Activated T-helper 17 cell treated with anti-CD3 and anti-CD28 coated beads, Interleukin-2, amount 50 U/mL, for 72 hours (primary cell): ENCODE measurements at regions not wholly inside any gene's neighbourhood (a gene's known extent, or its start where the extent isn't known, plus 50 kb on each side); places are given as distances from the start of the nearest gene placed in this dataset.

Experiments
- ATAC-seq: fragments of 150-1000 bp; cut with Tn5 transposase; replicated peaks from 2 replicates; pipeline ENCODE4 v1.10.0; 2021; ENCODE audit warnings: mild to moderate bottlenecking, moderate library complexity
- H3K27ac Mint-ChIP-seq: one replicate; pipeline ENCODE4 v1.8.0; 2022; ENCODE audit warnings: mixed read lengths
- H3K27me3 Mint-ChIP-seq: one replicate; pipeline ENCODE4 v1.8.0; 2022; ENCODE audit warnings: mixed read lengths
- H3K36me3 Mint-ChIP-seq: one replicate; pipeline ENCODE4 v1.8.0; 2022; ENCODE audit warnings: low read depth, mild to moderate bottlenecking, mixed read lengths
- H3K4me1 Mint-ChIP-seq: one replicate; pipeline ENCODE4 v1.8.0; 2022; ENCODE audit warnings: mixed read lengths
- H3K4me3 Mint-ChIP-seq: one replicate; pipeline ENCODE4 v1.8.0; 2022; ENCODE audit warnings: mild to moderate bottlenecking, mixed read lengths
- H3K9me3 Mint-ChIP-seq: one replicate; pipeline ENCODE4 v1.8.0; 2022; ENCODE audit warnings: mixed read lengths

GRCh38 chr19:30233375-30233774, 138.8 kb upstream of the ZNF536 start:
- Mint-ChIP-seq H3K27ac (no peak overlapping the region), H3K9me3 (no peaks in the 10 kb centered on the region), H3K4me1 (no peaks in the 10 kb centered on the region), H3K4me3 (no peak overlapping the region), H3K36me3 (no peaks in the 10 kb centered on the region), H3K27me3 (peaks cover 56% of the 10 kb centered on the region)
- ATAC-seq, result no peak

- Mint-ChIP-seq H3K9me3 (no peaks in the 10 kb centered on the region), H3K36me3 (no peaks in the 10 kb centered on the region), H3K4me3 (no peak overlapping the region), H3K27me3 (peaks cover 57% of the 10 kb centered on the region), H3K27ac (no peak overlapping the region), H3K4me1 (no peaks in the 10 kb centered on the region)
- ATAC-seq, result no peak
Measured at GRCh38 chr19:30235946-30236345, 136.2 kb upstream of the ZNF536 start.

- H3K27me3 Mint-ChIP-seq, result peaks cover 52% of the 10 kb centered on the region
Measured at GRCh38 chr19:30236587-30236986, 135.6 kb upstream of the ZNF536 start.

GRCh38 chr19:30237140-30237539, 135.0 kb upstream of the ZNF536 start:
- Mint-ChIP-seq H3K27ac (no peak overlapping the region), H3K4me3 (no peak overlapping the region), H3K9me3 (no peaks in the 10 kb centered on the region), H3K36me3 (no peaks in the 10 kb centered on the region), H3K27me3 (peaks cover 49% of the 10 kb centered on the region), H3K4me1 (no peaks in the 10 kb centered on the region)
- no peak for ATAC-seq

More at GRCh38 chr19:30236587-30236986, 135.6 kb upstream of the ZNF536 start:
- Mint-ChIP-seq H3K9me3 (no peaks in the 10 kb centered on the region), H3K4me3 (no peak overlapping the region), H3K27ac (no peak overlapping the region), H3K36me3 (no peaks in the 10 kb centered on the region), H3K4me1 (no peaks in the 10 kb centered on the region)
- ATAC-seq, result no peak

DNA sequence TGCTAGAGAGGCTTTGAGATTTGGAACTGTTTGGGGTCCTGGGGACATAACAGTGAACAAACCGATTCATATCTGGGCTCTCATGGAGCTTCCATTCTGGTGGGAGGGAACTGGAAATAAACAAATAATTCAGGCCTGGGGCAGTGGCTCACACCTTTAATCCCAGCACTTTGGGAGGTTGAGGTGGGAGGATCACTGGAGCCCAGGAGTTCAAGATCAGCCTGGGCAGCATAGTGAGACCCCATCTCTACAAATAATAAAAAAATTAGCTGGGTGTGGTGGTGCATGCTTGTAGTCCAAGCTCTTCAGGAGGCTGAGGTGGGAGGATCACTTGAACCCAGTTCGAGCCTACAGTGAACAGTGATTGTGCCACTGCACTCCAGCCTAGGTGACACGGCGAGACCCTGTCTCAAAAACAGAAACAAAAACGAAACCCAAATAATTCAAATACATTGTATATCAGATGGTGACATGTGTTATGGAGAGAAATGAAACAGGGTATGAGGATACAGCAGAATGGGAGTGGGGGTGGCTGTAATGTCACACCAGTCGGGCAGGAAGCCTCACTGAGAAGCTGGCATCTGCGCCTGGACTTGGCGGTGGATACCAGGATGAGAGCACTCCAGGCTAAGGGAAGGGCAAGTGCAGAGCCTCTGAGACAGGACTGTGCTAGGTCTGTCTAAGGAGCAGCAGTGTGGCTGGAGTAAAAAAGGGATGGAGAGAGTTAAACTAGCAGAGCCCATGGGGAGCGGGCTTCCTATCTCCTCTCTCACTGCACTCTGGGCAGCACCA, 131.1 kb upstream of the ZNF536 start:
- no peaks in the 10 kb centered on the region for H3K36me3 Mint-ChIP-seq
- H3K9me3 Mint-ChIP-seq, result no peaks in the 10 kb centered on the region
- H3K27ac Mint-ChIP-seq, result no peak overlapping the region
- H3K4me1 Mint-ChIP-seq, result no peaks in the 10 kb centered on the region
- H3K4me3 Mint-ChIP-seq, result no peak overlapping the region
- H3K27me3 Mint-ChIP-seq, result peaks cover 39% of the 10 kb centered on the region
- no peak for ATAC-seq

GRCh38 chr19:30244533-30244932, 127.7 kb upstream of the ZNF536 start:
- ATAC-seq, result no peak
- H3K4me3 Mint-ChIP-seq, result no peak overlapping the region
- no peak overlapping the region for H3K27ac Mint-ChIP-seq
- H3K36me3 Mint-ChIP-seq, result no peaks in the 10 kb centered on the region
- H3K9me3 Mint-ChIP-seq, result no peaks in the 10 kb centered on the region
- no peaks in the 10 kb centered on the region for H3K4me1 Mint-ChIP-seq
- H3K27me3 Mint-ChIP-seq, result peaks cover 21% of the 10 kb centered on the region

DNA sequence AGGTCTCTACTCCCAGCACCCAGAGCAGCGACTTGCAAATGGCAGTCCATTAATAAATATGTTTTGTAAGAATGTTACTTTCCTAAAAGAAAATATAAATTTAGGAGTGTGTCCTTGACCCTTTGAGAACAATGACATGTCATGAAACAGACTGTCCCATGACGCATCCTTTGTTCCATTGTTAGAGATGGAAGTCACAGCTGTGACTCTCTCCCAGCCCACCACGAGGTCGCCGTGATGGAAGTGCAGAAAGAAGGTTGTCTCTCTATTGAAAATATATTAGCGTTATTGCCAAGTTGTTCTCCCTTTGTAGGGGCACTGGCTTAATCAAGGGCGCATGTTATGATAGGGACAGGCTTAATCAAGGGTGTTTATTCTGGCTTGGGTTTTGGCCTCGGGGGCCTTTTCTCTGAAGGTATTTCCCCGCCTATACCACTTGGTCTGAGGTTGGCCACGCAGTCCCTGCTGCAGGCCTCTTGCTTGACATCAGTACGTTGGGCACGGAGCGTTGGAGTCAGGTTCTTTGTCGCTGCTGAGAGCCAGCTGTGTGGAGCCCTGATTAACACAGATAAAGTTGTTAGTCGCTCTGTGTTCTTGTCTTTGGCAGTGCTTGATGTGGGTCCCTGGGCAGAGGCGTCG, 126.7 kb upstream of the ZNF536 start:
- Mint-ChIP-seq H3K27ac (no peak overlapping the region), H3K4me3 (no peak overlapping the region)

GRCh38 chr19:30249911-30250310, 122.3 kb upstream of the ZNF536 start:
- H3K27me3 Mint-ChIP-seq, result peaks cover 35% of the 10 kb centered on the region
- no peak for ATAC-seq
- no peaks in the 10 kb centered on the region for H3K36me3 Mint-ChIP-seq

More for the DNA sequence above, 126.7 kb upstream of the ZNF536 start:
- H3K9me3 Mint-ChIP-seq, result no peaks in the 10 kb centered on the region
- ATAC-seq, result no peak
- no peaks in the 10 kb centered on the region for H3K4me1 Mint-ChIP-seq
- H3K27me3 Mint-ChIP-seq, result peaks cover 17% of the 10 kb centered on the region
- H3K36me3 Mint-ChIP-seq, result no peaks in the 10 kb centered on the region

DNA sequence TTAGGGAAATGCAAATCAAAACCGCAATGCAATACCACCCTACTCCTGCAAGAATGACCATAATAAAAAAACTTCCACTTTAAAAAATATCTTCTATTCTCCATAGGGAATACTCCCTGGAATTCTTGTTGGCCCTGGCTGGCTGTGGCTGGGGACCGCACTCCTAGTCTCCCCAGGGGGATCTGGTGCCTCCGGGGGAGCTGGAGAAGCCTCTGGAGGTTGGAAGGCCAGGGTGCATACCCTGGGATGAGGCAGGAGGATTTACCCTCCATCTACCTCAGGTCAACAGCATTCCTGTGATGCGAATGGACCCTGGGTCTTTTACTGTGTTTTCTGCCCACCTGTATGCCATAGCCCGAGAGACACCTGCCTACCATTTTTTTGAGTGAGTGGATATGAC, 120.0 kb upstream of the ZNF536 start:
- Mint-ChIP-seq H3K9me3 (no peaks in the 10 kb centered on the region), H3K4me1 (no peaks in the 10 kb centered on the region), H3K27ac (no peak overlapping the region), H3K27me3 (peaks cover 45% of the 10 kb centered on the region), H3K36me3 (no peaks in the 10 kb centered on the region), H3K4me3 (no peak overlapping the region)
- ATAC-seq, result no peak

More at GRCh38 chr19:30249911-30250310, 122.3 kb upstream of the ZNF536 start:
- Mint-ChIP-seq H3K4me3 (no peak overlapping the region), H3K4me1 (no peaks in the 10 kb centered on the region), H3K27ac (no peak overlapping the region), H3K9me3 (no peaks in the 10 kb centered on the region)

GRCh38 chr19:30253581-30253996, 118.6 kb upstream of the ZNF536 start:
- ATAC-seq, result no peak
- Mint-ChIP-seq H3K4me1 (no peaks in the 10 kb centered on the region), H3K9me3 (no peaks in the 10 kb centered on the region), H3K27me3 (peaks cover 46% of the 10 kb centered on the region), H3K4me3 (no peak overlapping the region), H3K27ac (no peak overlapping the region), H3K36me3 (no peaks in the 10 kb centered on the region)

DNA sequence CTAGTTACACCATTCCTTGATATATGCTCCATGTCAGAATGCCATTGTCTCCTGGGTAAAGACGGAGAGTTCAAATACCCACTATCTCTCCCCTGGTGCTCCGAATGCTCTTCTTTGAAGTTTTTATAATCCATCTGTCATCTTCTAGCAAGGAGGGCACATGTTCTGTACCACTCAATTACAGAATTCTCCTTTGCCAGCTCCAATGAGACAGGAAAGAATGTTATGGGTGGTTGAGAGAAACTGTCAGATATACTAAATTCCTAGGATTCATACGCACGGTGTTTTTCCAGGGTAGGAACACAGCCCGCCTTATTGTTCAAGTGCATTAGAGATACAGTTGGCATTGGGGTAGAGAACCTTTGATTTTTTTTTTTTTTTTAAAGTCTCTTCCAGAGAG, 118.0 kb upstream of the ZNF536 start:
- ATAC-seq, result no peak
- Mint-ChIP-seq H3K4me1 (no peaks in the 10 kb centered on the region), H3K27me3 (peaks cover 43% of the 10 kb centered on the region), H3K27ac (no peak overlapping the region), H3K9me3 (no peaks in the 10 kb centered on the region), H3K36me3 (no peaks in the 10 kb centered on the region), H3K4me3 (no peak overlapping the region)

GRCh38 chr19:30254789-30255188, 117.4 kb upstream of the ZNF536 start:
- H3K36me3 Mint-ChIP-seq, result no peaks in the 10 kb centered on the region
- H3K4me3 Mint-ChIP-seq, result no peak overlapping the region
- peaks cover 45% of the 10 kb centered on the region for H3K27me3 Mint-ChIP-seq
- no peaks in the 10 kb centered on the region for H3K9me3 Mint-ChIP-seq
- H3K4me1 Mint-ChIP-seq, result no peaks in the 10 kb centered on the region
- ATAC-seq, result no peak
- no peak overlapping the region for H3K27ac Mint-ChIP-seq

- Mint-ChIP-seq H3K4me3 (no peak overlapping the region), H3K9me3 (no peaks in the 10 kb centered on the region), H3K4me1 (no peaks in the 10 kb centered on the region), H3K36me3 (no peaks in the 10 kb centered on the region), H3K27ac (no peak overlapping the region), H3K27me3 (peaks cover 51% of the 10 kb centered on the region)
- no peak for ATAC-seq
Measured at GRCh38 chr19:30255791-30256495, 116.2 kb upstream of the ZNF536 start.

DNA sequence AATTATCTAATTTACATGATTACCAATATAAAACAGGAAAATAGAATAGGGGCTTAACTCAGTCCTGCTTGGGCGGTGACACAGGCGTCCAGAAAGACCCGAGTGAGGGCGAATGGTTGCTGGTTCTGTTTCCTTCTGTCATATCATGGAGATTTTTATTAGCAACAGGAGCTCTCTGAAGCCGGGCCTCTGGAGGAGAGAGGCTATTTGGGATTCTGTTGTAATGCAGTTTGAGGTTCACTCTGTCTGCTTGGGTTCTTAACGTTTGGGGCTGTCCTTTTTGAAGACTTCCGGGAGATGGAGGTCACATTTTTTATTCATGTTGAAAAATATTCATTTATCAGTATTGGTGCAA, 115.7 kb upstream of the ZNF536 start:
- Mint-ChIP-seq H3K9me3 (no peaks in the 10 kb centered on the region), H3K27ac (no peak overlapping the region), H3K36me3 (no peaks in the 10 kb centered on the region), H3K4me3 (no peak overlapping the region), H3K4me1 (no peaks in the 10 kb centered on the region), H3K27me3 (peaks cover 51% of the 10 kb centered on the region)
- ATAC-seq, result no peak
